Right hindlimb (tissue), 1 donor: ENCODE measurements at regions not wholly inside any gene's neighbourhood (a gene's known extent, or its start where the extent isn't known, plus 50 kb on each side); places are given as distances from the start of the nearest gene placed in this dataset.
A peak's percentile ranks its signal among the peaks of the same experiment; 100 is the strongest.

Experiments used
- DNase-seq: peaks from one replicate; pipeline ENCODE4 v3.0.0-alpha.2; 2018

DNA sequence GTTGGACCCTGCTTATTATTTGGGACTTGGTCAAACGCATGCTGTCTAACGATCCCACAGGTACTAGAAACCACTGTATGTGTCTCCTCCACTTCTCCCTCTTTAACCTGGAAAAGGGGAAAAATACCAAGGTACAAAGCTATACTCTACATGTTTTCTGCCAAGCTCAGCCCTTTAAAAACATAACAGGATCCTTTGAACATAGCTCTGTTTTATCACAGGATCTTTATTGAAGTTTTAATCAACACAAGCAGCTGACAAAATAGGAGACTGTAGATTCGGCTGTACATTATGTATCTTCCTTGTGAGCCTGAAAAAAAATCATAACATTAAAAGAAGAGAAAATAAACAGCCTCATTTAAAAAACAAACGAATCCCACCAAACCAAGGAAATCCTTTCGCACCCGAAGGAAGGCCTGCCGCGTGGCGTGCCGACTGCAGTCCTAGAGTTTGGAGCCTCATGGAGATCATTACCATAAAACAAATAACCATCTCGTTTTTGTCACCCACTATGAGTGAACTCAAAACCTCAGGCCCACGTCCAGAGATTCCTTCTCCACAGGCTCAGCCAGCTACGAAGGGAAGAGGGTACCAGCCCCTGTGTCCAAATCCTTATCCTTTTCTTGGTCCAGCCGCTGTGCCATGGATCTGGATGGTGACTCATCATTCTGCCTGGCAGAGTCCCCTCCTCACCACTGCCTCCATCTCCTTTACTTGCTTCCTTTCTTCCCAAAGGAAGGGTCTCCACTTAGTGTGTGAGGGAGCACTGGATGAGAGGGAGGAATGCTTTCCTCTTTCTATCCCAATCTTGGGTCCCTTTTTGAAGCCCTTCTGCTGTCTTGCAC lies 651.1 kb downstream of the CCDC171 start:
- DNase-seq = no peak

GRCh38 chr9:16205455-16205854 lies 652.6 kb downstream of the CCDC171 start:
- DNase-seq = no peak

DNA sequence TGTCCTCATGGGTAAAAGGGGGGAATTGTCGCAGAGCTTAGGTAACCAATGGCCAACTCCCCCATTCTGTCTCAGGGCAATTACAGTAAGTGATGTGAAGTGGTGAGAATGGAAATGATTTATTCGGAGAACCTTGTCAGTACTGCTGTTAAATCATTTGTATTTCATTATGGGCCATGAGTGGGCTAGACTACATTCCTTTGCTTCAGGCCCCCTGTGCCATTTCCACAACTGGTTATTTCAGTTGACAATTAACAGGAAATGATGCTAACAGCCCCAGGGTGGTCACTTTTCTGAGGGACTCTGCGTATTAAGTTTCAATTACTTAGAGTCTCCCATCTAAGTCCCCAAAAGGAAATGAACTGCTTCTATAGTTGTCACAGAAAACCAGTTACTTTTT lies 653.7 kb downstream of the CCDC171 start:
- no peak for DNase-seq

DNA sequence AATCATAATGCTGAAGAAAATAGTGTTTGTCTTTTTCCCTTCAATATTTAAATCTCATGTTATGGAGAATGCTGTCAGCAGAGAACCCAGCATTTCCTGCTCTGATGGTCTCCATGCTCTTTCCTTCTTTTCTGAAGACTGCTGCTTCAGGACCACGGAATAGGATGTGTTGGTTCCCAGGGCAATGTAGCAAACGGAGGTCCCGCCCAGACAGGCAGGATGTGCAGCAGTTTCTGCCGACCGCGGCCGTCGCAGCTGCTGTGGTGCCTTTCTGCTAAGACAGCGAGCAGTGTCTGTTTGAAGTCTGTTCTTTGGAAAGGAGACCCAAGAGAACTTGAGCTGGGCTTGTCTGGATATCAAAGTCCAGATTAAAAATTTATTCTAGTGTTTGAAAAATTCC lies 654.3 kb downstream of the CCDC171 start:
- DNase-seq = peak; percentile 82

DNA sequence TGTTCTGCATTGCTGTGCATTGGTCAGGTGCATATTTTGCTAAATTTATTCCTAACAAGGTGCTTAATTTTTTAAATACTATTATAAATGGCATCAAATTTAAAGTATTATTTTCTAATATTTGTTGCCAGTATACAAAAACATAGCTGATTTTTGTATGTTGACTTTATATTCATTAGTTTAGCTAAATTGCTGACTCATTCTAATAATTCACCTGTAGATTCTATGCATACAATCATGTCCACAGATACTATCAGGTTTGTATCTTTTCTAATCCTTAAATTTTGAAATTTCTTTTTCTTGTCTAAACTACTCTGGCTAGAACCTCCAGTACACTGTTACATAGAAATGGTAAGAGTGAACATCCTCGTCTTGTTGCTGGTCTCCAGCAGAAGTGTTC lies 657.6 kb downstream of the CCDC171 start:
- DNase-seq = no peak

DNA sequence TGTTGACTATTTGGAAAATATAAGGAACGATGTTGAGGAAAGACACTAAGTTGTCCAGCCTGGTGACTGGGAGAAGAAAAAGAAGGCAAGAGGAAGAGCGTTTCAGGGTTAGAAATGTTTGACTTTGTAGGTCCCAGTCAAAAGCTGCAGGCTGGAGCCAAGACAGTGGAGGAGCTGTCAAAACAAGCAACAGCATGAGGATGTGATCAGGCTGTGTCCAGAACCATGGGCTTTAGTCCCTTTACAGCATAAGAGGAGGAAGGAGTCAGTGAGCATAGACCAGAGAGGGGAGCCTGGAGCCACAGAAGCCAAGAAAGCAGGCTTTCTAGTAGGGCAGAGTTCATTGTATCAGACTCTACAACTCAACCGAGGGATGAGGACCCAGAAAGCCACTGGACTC lies 658.5 kb downstream of the BNC2 start:
- no peak for DNase-seq

GRCh38 chr9:16213781-16214515 lies 656.5 kb downstream of the BNC2 start:
- DNase-seq = peak; percentile 84

DNA sequence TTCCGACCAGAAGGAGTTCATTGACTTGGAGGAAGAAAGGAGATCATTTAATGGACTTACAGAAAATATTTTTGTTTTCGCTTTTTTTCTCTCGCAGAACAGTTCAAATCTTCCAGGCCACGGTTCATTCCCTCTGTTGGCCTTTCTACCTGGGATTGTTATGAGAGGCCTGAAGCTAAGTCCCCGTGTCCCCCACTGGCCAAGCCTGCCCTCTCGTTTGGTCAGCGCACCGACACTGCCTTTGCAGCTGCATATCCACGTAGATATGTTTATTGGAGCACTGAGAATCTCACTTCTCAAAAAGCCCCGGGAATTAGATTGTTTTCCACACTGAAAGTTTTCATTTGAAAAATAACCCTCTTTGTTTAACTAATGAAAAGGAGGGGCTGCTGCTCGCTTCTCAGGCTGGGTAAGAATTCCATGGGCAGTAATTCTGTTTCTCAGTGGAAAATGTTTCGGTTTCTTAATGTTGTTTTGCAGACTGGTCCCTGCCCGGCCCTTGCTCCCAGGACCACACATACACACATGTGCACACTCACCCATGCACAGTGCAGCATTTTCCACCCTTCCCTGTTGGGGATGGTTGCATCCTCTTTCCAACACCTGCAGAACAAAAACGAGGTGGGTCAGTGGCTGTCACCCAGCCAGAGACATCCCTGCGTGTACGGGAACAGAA lies 655.7 kb downstream of the BNC2 start:
- peak; percentile 65 for DNase-seq

DNA sequence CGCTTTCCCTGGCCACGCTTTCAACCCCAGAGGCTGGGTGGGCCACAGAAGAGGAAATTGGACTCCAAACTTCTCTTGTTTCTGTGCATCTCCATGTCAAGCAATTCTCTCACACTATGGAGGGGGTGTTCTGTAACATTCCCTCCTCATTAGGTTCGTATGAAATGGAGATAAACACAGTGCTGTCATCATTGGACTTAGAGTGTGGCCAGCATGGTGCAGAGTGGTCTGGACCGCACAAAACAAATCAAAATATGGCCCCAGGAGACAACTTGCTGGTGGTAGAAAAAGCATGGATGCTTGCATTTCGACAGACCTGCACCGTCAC lies 655.2 kb downstream of the BNC2 start:
- no peak for DNase-seq

DNA sequence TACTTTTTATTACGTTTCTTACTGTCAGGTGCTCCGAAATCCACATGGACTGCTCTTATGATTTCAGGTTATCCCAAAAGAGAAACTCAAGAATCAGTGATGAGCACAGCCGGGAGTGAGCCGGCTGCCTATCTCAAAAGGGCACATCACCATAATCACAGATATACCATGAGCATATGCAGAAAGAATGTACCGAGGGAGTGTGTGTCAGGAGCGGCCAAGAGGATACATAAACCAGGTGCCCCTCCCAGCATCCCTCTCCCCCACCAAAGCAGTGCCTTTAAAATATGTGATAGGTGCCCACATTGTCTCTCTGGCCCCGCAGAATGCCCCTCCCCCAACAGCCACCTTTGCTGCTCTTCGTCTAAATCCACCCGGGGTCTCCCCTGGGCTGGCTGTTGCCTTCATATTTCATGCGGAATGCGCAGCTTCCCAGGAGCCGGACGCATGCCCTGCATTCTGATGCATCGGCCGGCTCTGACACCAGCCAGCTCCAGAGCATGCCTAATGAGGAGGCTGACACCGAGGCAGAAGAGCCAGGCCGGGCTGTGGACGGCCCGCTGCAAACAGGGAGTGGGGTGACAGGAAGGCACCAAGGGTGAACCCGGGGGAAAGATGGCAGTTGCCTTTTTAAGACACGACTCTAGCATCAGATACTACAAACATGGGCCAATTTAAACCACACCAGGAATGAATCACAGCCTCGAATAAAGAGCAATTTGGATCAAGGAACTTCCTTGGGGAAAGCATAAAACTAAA lies 652.3 kb downstream of the BNC2 start:
- DNase-seq = no peak

GRCh38 chr9:16221366-16221765 lies 649.1 kb downstream of the BNC2 start:
- DNase-seq = no peak

GRCh38 chr9:16221822-16222547 lies 648.5 kb downstream of the BNC2 start:
- no peak for DNase-seq

- DNase-seq = no peak
Measured at GRCh38 chr9:16223074-16223871, 647.2 kb downstream of the BNC2 start.

GRCh38 chr9:16230731-16231130 lies 639.7 kb downstream of the BNC2 start:
- DNase-seq = no peak

DNA sequence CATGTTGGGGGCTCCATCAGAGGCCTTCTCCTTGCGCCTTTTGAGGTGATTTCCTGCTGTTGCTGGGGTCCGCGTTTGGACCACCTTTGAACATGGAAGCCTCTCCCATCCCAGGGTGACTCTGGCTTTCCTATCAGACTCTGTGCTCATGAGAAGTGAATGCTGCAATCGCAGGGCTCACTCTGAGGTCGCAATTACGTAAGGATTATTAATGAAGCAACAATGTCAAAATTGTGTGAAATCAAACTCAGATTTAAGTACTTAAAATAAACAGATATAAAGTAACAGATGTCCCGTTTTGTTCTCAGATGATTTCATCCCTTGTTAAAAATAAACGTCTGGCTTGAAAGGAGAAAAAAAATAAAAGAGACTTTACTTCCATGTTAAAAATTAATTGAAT lies 634.2 kb downstream of the BNC2 start:
- DNase-seq = no peak

DNA sequence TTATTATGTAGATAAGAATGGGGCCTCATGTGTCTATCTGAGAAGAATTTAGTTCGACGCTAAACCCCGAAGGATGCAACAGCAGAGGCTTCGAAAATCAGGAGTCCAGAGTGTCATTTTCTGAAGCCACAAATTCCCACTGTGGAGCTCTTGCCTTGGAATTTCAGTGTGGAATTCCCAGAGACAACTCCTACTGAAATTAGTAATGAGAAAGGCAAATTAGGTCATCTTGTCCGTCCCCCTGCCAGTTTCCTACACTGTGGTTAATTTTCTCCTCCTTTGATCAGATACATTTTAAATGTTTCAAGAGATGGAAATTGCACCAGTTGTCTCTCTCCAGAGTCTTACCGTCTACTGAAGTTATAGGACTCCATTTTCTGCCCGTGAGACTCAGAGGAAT lies 633.6 kb downstream of the BNC2 start:
- no peak for DNase-seq

DNA sequence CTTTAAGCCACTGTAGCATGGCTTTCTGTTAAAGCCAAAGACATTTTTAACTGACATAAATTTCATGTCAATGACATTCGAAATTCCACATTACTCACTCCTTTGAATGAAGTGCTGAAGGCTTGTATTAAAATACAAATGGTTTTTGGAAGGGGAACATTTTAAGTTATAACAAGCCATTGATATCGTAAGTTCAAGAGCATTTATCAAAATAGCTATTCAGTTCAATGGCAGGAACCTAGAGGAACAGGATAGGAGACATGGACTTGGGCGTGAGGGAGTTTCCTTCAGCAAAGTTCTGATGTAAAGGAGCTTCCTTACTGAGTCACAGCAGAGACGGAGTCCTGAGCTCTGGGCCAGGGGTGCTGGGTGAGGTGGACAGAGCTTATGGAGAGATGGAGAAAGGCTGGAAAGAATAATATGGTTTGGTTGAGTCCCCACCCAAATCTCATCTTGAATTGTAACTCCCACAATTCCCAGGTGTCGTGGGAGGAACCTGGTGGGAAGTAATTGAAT lies 631.8 kb downstream of the BNC2 start:
- DNase-seq = no peak

DNA sequence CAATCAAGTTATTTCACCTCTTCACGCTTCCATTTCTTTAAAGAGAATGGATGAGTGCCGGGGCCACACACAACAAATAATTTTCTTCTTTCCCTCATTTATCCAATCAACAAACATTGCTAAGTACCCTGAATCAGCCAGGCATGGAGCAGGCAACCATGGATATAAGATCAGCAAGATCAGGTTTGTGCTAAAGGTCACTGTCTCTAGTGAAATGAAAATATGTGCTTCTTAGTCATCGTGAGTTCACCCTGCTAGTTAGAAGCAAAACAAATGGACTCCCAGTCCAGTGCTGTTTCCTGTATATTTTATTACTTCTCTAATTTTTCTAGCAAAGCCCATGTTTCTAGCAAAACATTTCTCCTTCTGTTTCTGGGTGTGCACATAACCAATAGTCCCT lies 629.2 kb downstream of the BNC2 start:
- no peak for DNase-seq

DNA sequence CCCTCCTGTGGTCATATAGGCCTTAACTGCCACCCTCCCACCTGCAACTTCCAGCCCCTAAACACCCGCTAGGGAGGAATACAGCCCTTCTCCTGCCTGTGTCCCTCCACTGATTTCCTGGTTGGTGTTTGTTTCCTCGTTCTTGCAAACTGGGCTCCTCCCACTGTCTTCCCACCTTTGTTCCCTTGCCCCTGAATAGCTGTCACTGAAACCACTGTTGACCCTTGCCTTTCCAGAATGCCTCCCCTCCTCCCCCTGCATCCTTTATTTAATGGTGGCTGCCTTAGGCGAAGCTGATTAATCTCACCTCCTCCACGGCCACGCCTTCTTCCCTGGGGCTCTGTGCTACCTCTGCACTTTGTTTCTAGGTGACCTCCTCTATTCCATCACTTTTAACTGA lies 626.7 kb downstream of the BNC2 start:
- DNase-seq = no peak

DNA sequence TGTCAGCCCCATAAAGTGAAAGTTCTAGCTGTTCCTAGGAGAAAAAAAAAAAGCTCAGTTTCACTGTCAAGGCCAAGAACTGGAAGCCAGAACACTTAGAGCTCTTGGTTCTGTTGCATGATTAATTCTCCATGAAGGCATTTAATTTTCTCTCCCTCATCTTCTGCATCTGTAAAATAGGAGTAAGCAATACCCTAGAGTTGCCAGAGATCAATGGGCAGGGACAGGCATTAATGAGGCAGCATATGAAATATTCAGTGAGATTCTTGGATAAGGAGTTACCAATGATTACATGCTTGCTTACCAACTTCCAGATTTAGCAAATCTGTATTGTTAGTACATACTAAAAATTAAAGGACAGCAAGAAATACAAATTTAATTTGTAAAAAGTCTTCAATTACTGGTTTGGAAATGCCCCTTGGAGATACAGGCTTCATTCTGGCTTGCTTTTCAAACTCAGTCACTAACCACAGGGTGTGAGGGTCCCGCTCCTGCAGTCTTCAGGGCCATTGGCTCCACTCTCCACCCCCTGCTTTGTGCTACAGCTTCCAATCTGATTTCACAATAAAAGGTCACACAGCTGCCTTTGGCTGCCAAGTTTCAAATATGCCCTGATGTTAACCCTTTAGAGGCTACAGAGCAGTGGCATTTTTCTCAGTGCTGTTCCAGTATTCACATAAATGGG lies 624.6 kb downstream of the BNC2 start:
- DNase-seq = no peak

GRCh38 chr9:16246785-16247184 lies 623.7 kb downstream of the BNC2 start:
- DNase-seq = no peak
